PC-3 (cell line): ENCODE measurements at regions not wholly inside any gene's neighbourhood (a gene's known extent, or its start where the extent isn't known, plus 50 kb on each side); places are given as distances from the start of the nearest gene placed in this dataset.

ENCODE experiments used
- ATAC-seq: fragments of 200-7000 bp; cut with Tn5 transposase; 2 replicates; pipeline ENCODE4 v1.9.1; 2020; ENCODE audit warnings: mild to moderate bottlenecking, moderate library complexity
- BruUV-seq: library from RNA; stranded (reverse); fragments of 400-500 nt; replicated peaks from 2 replicates; lab custom pipeline; 2021; lab: Mats Ljungman, UMichigan
- CTCF ChIA-PET: fragments of 300-600 bp; sonication (Branson Sonifier 250); formaldehyde crosslinking; loops from one replicate; lab custom pipeline; 2022; ENCODE audit warnings: antibody characterized with exemption; lab: Charles Lee
- POLR2A ChIA-PET: fragments of 300-600 bp; sonication (Branson Sonifier 250); formaldehyde crosslinking; loops from one replicate; lab custom pipeline; 2022; ENCODE audit warnings: antibody characterized with exemption; ENCODE audit not compliant: unreplicated experiment; lab: Charles Lee
- DNase-seq: peaks from one replicate; pipeline ENCODE4 v3.0.0-alpha.2; 2015
- H2AFZ ChIP-seq: fragments of 300-600 bp; sonication (generic); 2 replicates; pipeline ENCODE4 v1.6.0; 2016; ENCODE audit warnings: antibody characterized with exemption, low read length
- H3F3A ChIP-seq: fragments of 300-600 bp; sonication (generic); one replicate; pipeline ENCODE4 v1.6.0; 2017; ENCODE audit warnings: antibody characterized with exemption, low read length, control low read depth, mild to moderate bottlenecking; ENCODE audit not compliant: unreplicated experiment
- H3K27ac ChIP-seq: fragments of 300-600 bp; sonication (generic); 2 replicates; pipeline ENCODE4 v1.5.1; 2016; ENCODE audit warnings: mild to moderate bottlenecking, low read length
- H3K27me3 ChIP-seq: fragments of 300-600 bp; sonication (generic); 2 replicates; pipeline ENCODE4 v1.6.1; 2016; ENCODE audit warnings: low read length, mixed read lengths
- H3K36me3 ChIP-seq: fragments of 300-600 bp; sonication (generic); 2 replicates; pipeline ENCODE4 v1.6.1; 2016; ENCODE audit warnings: low read depth, mixed run types, low read length, mixed read lengths
- H3K4me1 ChIP-seq: fragments of 300-600 bp; sonication (generic); 2 replicates; pipeline ENCODE4 v1.5.1; 2016; ENCODE audit warnings: low read length; ENCODE audit not compliant: insufficient read depth
- H3K4me2 ChIP-seq: fragments of 300-600 bp; sonication (generic); 2 replicates; pipeline ENCODE4 v1.6.0; 2016; ENCODE audit warnings: low read length
- H3K4me3 ChIP-seq: fragments of 300-600 bp; sonication (generic); 2 replicates; pipeline ENCODE4 v1.5.1; 2016; ENCODE audit warnings: mild to moderate bottlenecking, low read length, mixed read lengths
- H3K79me2 ChIP-seq: fragments of 300-600 bp; sonication (generic); 2 replicates; pipeline ENCODE4 v1.6.1; 2017; ENCODE audit warnings: low read length, mixed read lengths
- H3K9ac ChIP-seq: fragments of 300-600 bp; sonication (generic); 2 replicates; pipeline ENCODE4 v1.6.0; 2016; ENCODE audit warnings: mild to moderate bottlenecking, low read length
- H3K9me2 ChIP-seq: fragments of 300-600 bp; sonication (generic); replicated peaks from 2 replicates; pipeline ENCODE4 v1.6.1; 2016; ENCODE audit warnings: mixed run types, low read length, mixed read lengths
- H3K9me3 ChIP-seq: fragments of 300-600 bp; sonication (generic); 2 replicates; pipeline ENCODE4 v1.6.1; 2016; ENCODE audit warnings: low read length, mixed read lengths
- H4K20me1 ChIP-seq: fragments of 300-600 bp; sonication (generic); 2 replicates; pipeline ENCODE4 v1.6.1; 2016; ENCODE audit warnings: low read length, mixed read lengths
- EZH2 ChIP-seq: fragments of 300-600 bp; sonication (generic); IDR thresholded peaks from one replicate; pipeline ENCODE4 v1.6.1; 2017; ENCODE audit warnings: antibody characterized with exemption, mild to moderate bottlenecking, low read length; ENCODE audit not compliant: unreplicated experiment
- EZH2phosphoT487 ChIP-seq: fragments of 300-600 bp; sonication (generic); IDR thresholded peaks from 2 replicates; pipeline ENCODE4 v1.6.1; 2018; ENCODE audit warnings: mild to moderate bottlenecking, antibody characterized with exemption, low read length, borderline replicate concordance
- intact Hi-C: fragments of 100-400 bp; cut with micrococcal nuclease; formaldehyde crosslinking; loops from 2 replicates; pipeline ENCODE4 v1.9.0; 2023
- TF ChIP-seq, protein P1 (sequence below): fragments of 300-600 bp; sonication (generic); conservative IDR thresholded peaks from 2 replicates; pipeline ENCODE4 v1.5.1; 2017; ENCODE audit warnings: antibody characterized with exemption, low read depth, mild to moderate bottlenecking, low read length

DNA sequence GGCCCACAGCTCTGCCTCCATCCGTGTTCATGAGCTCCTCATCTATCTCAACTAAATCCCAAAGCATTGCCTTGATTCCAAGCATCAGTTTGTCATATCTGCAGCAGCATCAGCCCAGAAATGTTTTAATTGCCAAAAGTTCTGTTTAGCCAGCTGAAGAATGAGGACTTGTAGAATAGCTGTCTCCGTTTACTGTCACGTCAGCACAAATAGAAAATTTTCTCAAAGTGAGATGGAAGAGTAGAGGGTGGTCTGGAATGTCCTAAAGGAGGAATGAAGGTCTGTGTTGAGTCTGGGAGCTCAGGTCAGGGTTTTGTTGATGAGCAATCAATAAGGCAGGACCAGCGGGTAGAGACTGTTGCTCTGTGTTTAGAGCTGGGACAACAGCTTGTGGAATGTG is 134.9 kb upstream of the ISX start:
- ATAC-seq, result no peak
- no peak overlapping the region for H3K27ac ChIP-seq
- no peaks in the 10 kb centered on the region for H4K20me1 ChIP-seq
- no peaks in the 10 kb centered on the region for H3F3A ChIP-seq
- no peaks in the 10 kb centered on the region for H3K27me3 ChIP-seq
- no peaks in the 10 kb centered on the region for H3K9me3 ChIP-seq
- ChIA-PET POLR2A (no interaction called here), CTCF (no interaction called here)
- no peak overlapping the region for H2AFZ ChIP-seq
- no peak overlapping the region for H3K4me3 ChIP-seq
- no TSS peak for BruUV-seq
- H3K9me2 ChIP-seq, result no peaks in the 10 kb centered on the region
- no peak overlapping the region for H3K9ac ChIP-seq
- H3K4me2 ChIP-seq, result no peak overlapping the region
- intact Hi-C loops, result no loop called here
- no peak for DNase-seq
- H3K36me3 ChIP-seq, result no peaks in the 10 kb centered on the region
- H3K4me1 ChIP-seq, result no peaks in the 10 kb centered on the region
- no peak for TF ChIP-seq EZH2
- no peak for TF ChIP-seq EZH2phosphoT487
- TF ChIP-seq, protein P1, sequence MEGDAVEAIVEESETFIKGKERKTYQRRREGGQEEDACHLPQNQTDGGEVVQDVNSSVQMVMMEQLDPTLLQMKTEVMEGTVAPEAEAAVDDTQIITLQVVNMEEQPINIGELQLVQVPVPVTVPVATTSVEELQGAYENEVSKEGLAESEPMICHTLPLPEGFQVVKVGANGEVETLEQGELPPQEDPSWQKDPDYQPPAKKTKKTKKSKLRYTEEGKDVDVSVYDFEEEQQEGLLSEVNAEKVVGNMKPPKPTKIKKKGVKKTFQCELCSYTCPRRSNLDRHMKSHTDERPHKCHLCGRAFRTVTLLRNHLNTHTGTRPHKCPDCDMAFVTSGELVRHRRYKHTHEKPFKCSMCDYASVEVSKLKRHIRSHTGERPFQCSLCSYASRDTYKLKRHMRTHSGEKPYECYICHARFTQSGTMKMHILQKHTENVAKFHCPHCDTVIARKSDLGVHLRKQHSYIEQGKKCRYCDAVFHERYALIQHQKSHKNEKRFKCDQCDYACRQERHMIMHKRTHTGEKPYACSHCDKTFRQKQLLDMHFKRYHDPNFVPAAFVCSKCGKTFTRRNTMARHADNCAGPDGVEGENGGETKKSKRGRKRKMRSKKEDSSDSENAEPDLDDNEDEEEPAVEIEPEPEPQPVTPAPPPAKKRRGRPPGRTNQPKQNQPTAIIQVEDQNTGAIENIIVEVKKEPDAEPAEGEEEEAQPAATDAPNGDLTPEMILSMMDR, result no peak
- no peaks in the 10 kb centered on the region for H3K79me2 ChIP-seq

DNA sequence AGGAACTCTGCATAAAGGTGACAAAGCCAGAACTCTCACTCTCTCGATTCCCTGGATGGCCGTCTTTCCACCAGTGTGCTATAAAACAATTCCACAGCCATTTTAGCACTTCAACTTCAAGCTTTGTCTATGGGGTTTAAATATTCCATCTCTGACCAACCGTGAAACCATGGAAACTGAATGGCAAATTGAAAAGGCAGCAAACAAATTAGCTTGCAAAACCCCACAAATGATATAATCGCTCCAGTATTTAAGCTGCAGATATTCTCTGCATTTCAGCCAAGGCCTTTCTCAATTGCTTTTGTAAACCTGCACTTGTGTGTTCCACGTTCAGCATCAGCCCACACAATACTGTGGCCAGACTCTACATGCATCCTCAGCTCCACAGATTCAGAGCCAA is 131.7 kb upstream of the ISX start:
- intact Hi-C loops, result no loop called here
- Histone ChIP-seq H3K79me2 (no peaks in the 10 kb centered on the region), H3K4me2 (no peak overlapping the region), H2AFZ (no peak overlapping the region), H3K9me3 (no peaks in the 10 kb centered on the region), H3K4me1 (no peaks in the 10 kb centered on the region), H3K36me3 (no peaks in the 10 kb centered on the region), H3K27me3 (no peaks in the 10 kb centered on the region), H3K27ac (no peak overlapping the region), H3K4me3 (no peak overlapping the region), H4K20me1 (no peaks in the 10 kb centered on the region), H3K9me2 (no peaks in the 10 kb centered on the region), H3K9ac (no peak overlapping the region), H3F3A (no peaks in the 10 kb centered on the region)
- no peak for DNase-seq
- ChIA-PET POLR2A (no interaction called here), CTCF (no interaction called here)
- TF ChIP-seq EZH2, result no peak
- TF ChIP-seq, protein P1, result no peak
- no peak for TF ChIP-seq EZH2phosphoT487
- no TSS peak for BruUV-seq
- ATAC-seq, result no peak

DNA sequence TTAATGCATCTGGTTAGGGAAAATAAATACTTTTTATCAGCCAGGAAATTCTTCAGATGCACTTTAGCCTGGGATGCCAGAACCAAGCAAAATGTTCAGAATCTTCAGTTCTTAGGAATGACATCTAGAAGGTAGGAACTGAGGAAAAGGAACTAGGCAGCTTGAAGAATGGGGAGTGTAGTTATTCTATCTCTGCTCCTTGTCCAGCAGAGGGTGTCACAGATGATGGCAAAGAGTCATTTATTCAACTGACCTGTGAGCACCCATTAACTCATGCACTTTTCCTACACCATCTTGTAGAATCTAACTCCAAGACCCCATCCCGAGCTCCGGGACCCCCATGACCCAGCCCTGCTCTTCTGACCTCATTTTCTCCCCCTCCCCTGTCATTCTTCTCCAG is 122.1 kb upstream of the ISX start:
- no peaks in the 10 kb centered on the region for H3K9me2 ChIP-seq
- no peaks in the 10 kb centered on the region for H3K9me3 ChIP-seq
- ATAC-seq, result no peak
- TF ChIP-seq, protein P1, result peak; percentile 19; the same call in 1 of the 2 replicates
- no peak for TF ChIP-seq EZH2phosphoT487
- ChIA-PET POLR2A (no interaction called here), CTCF (interaction anchor here (1.0 kb wide), 1 partner anchor 288 kb away, joined by 3 read pairs; no protein-coding TSS in a partner anchor)
- no peaks in the 10 kb centered on the region for H3K27me3 ChIP-seq
- H2AFZ ChIP-seq, result no peak overlapping the region
- BruUV-seq, result no TSS peak
- H3K79me2 ChIP-seq, result no peaks in the 10 kb centered on the region
- no peaks in the 10 kb centered on the region for H3K4me1 ChIP-seq
- no peak overlapping the region for H3K4me2 ChIP-seq
- intact Hi-C loops, result no loop called here
- no peak overlapping the region for H3K4me3 ChIP-seq
- no peak overlapping the region for H3K9ac ChIP-seq
- no peaks in the 10 kb centered on the region for H3F3A ChIP-seq
- H4K20me1 ChIP-seq, result no peaks in the 10 kb centered on the region
- DNase-seq, result no peak
- no peaks in the 10 kb centered on the region for H3K36me3 ChIP-seq
- H3K27ac ChIP-seq, result no peak overlapping the region
